Duodenal mucosa (tissue), 2 donors: ENCODE measurements at regions not wholly inside any gene's neighbourhood (a gene's known extent, or its start where the extent isn't known, plus 50 kb on each side); places are given as distances from the start of the nearest gene placed in this dataset.
"Not testable (repeated sequence)": the region's sequence is repeated elsewhere in the genome, so short reads cannot be mapped to it uniquely, and the experiment has no call there.

Experiments
- H3K27ac ChIP-seq: one replicate; pipeline ENCODE4 v1.7.0; 2013; ENCODE audit warnings: low read depth, low read length
- H3K27me3 ChIP-seq, 2 donors: one replicate each; pipeline ENCODE4 v1.7.0; 2013; ENCODE audit warnings: low read length in 2 of 2, control low read depth in 1 of 2; ENCODE audit not compliant: insufficient read depth in 2 of 2, control insufficient read depth in 1 of 2
- H3K36me3 ChIP-seq, 2 donors: one replicate each; pipeline ENCODE4 v1.7.0; 2013; ENCODE audit warnings: low read length in 2 of 2, control low read depth in 1 of 2; ENCODE audit not compliant: insufficient read depth in 2 of 2, control insufficient read depth in 1 of 2
- H3K4me1 ChIP-seq, 2 donors: one replicate each; pipeline ENCODE4 v1.7.0; 2013; ENCODE audit warnings: low read length in 2 of 2, control low read depth in 1 of 2; ENCODE audit not compliant: insufficient read depth in 2 of 2, control insufficient read depth in 1 of 2
- H3K4me3 ChIP-seq, 2 donors: one replicate each; pipeline ENCODE4 v1.7.0; 2013; ENCODE audit warnings: low read length in 2 of 2, low read depth in 1 of 2
- H3K9ac ChIP-seq, 2 donors: one replicate each; pipeline ENCODE4 v1.7.0; 2013; ENCODE audit warnings: low read length in 2 of 2, low read depth in 1 of 2
- H3K9me3 ChIP-seq, 2 donors: one replicate each; pipeline ENCODE4 v1.7.0; 2013; ENCODE audit warnings: low read length in 2 of 2, control low read depth in 1 of 2; ENCODE audit not compliant: control insufficient read depth in 1 of 2

DNA sequence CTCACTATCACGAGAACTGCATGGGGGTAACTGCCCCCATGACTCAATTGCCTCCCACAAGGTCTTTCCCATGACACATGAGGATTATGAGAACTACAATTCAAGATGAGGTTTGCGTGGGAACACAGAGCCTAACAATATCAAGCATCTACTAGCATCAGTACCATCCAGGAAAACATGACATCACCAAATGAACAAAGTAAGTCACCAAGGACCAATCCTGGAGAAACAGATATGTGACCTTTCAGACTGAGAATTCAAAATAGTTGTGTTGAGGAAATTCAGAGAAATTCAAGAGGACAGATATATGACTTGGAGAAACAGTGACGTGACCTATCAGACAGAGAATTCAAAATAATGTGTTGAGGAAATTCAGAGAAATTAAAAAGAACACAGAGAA lies 65.8 kb upstream of the TMTC2 start:
- no peak overlapping the region for H3K27ac ChIP-seq
- no peak overlapping the region for H3K9ac ChIP-seq
- H3K9me3 ChIP-seq = no peaks in the 10 kb centered on the region
- no peaks in the 10 kb centered on the region for H3K27me3 ChIP-seq
- H3K36me3 ChIP-seq = no peaks in the 10 kb centered on the region
- no peak overlapping the region for H3K4me3 ChIP-seq
- no peaks in the 10 kb centered on the region for H3K4me1 ChIP-seq

DNA sequence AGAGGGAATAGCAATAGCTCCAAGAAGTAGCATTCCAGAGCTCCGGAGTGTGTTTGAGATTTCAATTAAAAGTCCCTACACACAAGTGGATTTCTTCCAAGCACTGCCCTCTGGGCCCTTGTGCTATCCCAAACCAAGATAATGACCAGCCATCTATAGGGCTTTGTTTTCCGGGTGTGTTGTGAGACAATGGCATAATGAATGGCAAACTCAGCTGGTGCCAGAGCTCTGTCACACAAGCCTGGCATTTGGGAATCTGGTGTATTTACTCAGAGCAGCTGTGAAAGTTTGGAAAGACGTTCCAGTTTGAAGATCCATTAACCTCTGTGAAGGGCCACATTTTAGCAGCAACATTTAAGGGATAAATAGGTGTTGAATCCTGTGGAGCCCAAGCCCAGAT lies 61.2 kb upstream of the TMTC2 start:
- H3K9me3 ChIP-seq = no peaks in the 10 kb centered on the region
- H3K27me3 ChIP-seq = no peaks in the 10 kb centered on the region
- H3K4me1 ChIP-seq = no peaks in the 10 kb centered on the region
- H3K9ac ChIP-seq = no peak overlapping the region
- H3K4me3 ChIP-seq = no peak overlapping the region
- H3K27ac ChIP-seq = no peak overlapping the region
- H3K36me3 ChIP-seq = no peaks in the 10 kb centered on the region

DNA sequence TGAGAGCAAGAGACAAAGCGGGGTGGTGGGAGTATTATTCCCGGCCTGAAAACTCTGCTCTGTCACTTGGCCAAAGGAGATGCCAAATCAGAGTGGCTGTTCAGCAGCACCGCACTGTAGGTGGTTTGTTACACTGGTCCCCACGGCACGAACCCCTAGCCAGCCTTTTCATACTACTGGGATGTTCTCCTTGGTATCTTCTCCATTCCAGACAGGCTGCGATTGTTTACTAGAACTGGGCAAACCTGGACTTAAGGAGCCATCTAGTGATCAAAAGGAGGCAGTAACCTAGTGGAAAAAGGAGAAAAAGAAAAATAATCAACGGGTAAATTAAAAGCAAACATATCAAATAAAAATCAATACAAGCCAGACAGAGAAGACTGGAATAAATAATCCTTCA lies 58.9 kb upstream of the TMTC2 start:
- no peaks in the 10 kb centered on the region for H3K27me3 ChIP-seq
- no peaks in the 10 kb centered on the region for H3K9me3 ChIP-seq
- H3K36me3 ChIP-seq = no peaks in the 10 kb centered on the region
- no peak overlapping the region for H3K4me3 ChIP-seq
- no peak overlapping the region for H3K27ac ChIP-seq
- no peaks in the 10 kb centered on the region for H3K4me1 ChIP-seq
- no peak overlapping the region for H3K9ac ChIP-seq

DNA sequence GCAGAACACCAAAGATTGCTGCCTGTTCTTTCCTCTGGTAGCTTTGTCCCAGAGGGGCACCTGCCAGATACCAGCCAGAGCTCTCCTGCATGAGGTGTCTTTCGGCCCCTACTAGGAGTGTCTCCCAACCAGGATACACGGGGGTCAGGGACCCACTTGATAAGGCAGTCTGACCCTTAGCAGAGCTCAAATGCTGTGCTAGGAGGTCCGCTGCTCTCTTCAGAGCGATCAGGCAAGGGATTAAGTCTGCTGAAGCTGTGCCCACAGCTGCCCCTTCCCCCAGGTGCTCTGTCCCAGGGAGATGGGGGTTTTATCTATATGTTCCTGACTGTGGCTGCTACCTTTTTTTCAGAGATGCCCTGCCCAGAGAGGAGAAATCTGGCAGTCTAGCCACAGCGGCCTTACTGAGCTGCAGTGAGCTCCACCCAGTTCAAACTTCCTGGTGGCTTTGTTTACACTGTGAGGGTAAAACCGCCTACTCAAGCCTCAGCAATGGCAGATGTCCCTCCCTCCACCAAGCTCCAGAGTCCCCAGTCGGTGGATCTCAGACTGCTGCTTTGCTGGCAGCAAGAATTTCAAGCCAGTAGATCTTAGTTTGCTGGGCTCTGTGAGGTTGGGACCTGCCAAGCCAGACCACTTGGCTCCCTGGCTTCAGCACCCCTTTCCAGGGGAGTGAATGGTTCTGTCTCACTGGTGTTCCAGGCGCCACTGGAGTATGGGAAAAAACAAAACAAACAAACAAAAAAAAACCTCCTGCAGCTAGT lies 52.0 kb upstream of the TMTC2 start:
- H3K4me1 ChIP-seq, H3K36me3 ChIP-seq, H3K27me3 ChIP-seq, H3K9ac ChIP-seq, H3K9me3 ChIP-seq, H3K27ac ChIP-seq: not testable (repeated sequence)
- H3K4me3 ChIP-seq = peak overlapping the region; percentile 11 to 22

DNA sequence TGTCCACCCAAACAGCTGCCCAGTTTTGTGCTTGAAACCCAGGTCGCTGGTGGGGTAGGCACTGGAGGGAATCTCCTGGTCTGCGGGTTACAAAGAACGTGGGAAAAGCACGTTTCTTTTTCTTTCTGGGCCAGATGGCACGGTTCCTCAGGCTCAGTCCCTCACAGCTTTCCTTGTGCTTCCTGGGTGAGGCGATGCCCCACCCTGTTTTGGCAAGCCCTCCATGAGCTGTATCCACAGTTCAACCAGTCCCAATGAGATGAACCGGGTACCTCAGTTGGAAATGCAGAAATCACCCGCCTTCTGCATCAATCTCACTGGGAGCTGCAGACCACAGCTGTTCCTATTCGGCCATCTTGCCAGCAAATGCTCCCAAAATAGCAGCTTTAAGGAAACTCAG lies 51.4 kb upstream of the TMTC2 start:
- Histone ChIP-seq H3K4me1 (no peaks in the 10 kb centered on the region), H3K27me3 (no peaks in the 10 kb centered on the region), H3K9ac (no peak overlapping the region), H3K9me3 (no peaks in the 10 kb centered on the region), H3K27ac (no peak overlapping the region), H3K4me3 (peak overlapping the region; percentile 11 to 22), H3K36me3 (no peaks in the 10 kb centered on the region)
